ENCODE measurements at regions not wholly inside any gene's neighbourhood (a gene's known extent, or its start where the extent isn't known, plus 50 kb on each side); places are given as distances from the start of the nearest gene placed in this dataset. TPM values are rescaled to one million over a fixed set of nuclear protein-coding genes. Genes with fewer than 3 reads are reported as not detected.
"Not testable (repeated sequence)": the region's sequence is repeated elsewhere in the genome, so short reads cannot be mapped to it uniquely, and the experiment has no call there.

DNA sequence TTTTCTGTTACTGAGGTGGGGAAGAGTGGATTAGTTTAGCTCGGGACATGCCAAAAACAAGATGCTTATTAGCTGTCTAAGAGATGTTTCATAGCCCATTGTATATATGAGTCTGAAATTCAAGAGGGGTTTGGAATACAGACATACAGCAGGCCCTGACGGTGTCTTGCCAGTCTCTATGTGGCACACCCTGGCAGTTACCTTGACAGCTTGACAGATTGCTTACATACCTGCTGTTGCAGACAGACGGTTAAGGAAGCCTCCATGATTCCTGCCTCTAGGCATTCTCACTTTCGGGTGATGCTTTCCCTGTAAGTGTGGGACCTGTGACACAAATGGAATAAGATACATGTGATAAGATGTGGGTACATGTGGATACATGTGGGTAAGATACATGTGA lies 95.0 kb downstream of the QRSL1 start:
- peaks cover 18% of the 10 kb centered on the region for H3K4me1 Mint-ChIP-seq (ENCODE audit: insufficient read depth, unreplicated experiment)
- H3K9me3 Mint-ChIP-seq (ENCODE audit: unreplicated experiment): no peaks in the 10 kb centered on the region
- H3K36me3 Mint-ChIP-seq (ENCODE audit: insufficient read depth, unreplicated experiment): peaks cover 7% of the 10 kb centered on the region
- intact Hi-C loops (cut with micrococcal nuclease): no loop called here
- no peak for DNase-seq (ENCODE audit: unreplicated experiment)
- POLR2A ChIA-PET: no interaction called here
- H3K27me3 Mint-ChIP-seq (ENCODE audit: insufficient read depth, unreplicated experiment): no peaks in the 10 kb centered on the region
- TF ChIP-seq CTCF (IDR thresholded peaks at IDR 0.05; ENCODE audit: unreplicated experiment): no peak
- H3K27ac Mint-ChIP-seq (ENCODE audit: low read depth, unreplicated experiment): no peak overlapping the region
- no TSS peak for BruUV-seq (replicated peaks)
- CTCF ChIA-PET: no interaction called here
- no peak overlapping the region for H3K4me3 Mint-ChIP-seq (ENCODE audit: unreplicated experiment)

DNA sequence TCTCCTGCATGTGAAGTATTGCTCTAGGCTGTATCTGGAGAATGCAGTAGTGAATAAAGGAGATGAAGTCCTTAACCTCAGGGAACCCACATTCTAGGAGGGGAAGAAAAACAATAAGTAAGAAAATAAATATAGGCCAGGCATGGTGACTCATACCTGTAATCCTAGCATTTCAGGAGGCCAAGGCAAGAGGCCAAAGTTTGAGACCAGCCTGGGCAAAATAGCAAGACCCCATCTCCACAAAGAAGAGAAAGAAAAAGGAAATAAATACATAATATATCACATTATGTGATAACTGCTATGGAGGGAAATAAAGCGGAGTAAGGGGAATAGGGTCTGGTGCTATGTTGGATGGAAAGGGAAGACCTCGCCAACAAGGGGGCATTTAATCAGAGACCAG lies 94.0 kb downstream of the QRSL1 start:
- POLR2A ChIA-PET: interaction anchor here (0.6 kb wide), 1 partner anchor 33 kb away, joined by 3 read pairs; no protein-coding TSS in a partner anchor
- BruUV-seq (replicated peaks); DNase-seq (ENCODE audit: unreplicated experiment); H3K4me3 Mint-ChIP-seq (ENCODE audit: unreplicated experiment); H3K27ac Mint-ChIP-seq (ENCODE audit: low read depth, unreplicated experiment); H3K36me3 Mint-ChIP-seq (ENCODE audit: insufficient read depth, unreplicated experiment); intact Hi-C loops (cut with micrococcal nuclease); H3K9me3 Mint-ChIP-seq (ENCODE audit: unreplicated experiment); H3K27me3 Mint-ChIP-seq (ENCODE audit: insufficient read depth, unreplicated experiment): not testable (repeated sequence)
- H3K4me1 Mint-ChIP-seq (ENCODE audit: insufficient read depth, unreplicated experiment): peaks cover 16% of the 10 kb centered on the region
- CTCF ChIA-PET: interaction anchor here (1.2 kb wide), 1 partner anchor 10 kb away, joined by 3 read pairs; no protein-coding TSS in a partner anchor

GRCh38 chr6:106721189-106721588 lies 91.8 kb downstream of the QRSL1 start:
- DNase-seq (ENCODE audit: unreplicated experiment); H3K4me3 Mint-ChIP-seq (ENCODE audit: unreplicated experiment); BruUV-seq (replicated peaks); POLR2A ChIA-PET; H3K27ac Mint-ChIP-seq (ENCODE audit: low read depth, unreplicated experiment); intact Hi-C loops (cut with micrococcal nuclease); H3K9me3 Mint-ChIP-seq (ENCODE audit: unreplicated experiment); H3K27me3 Mint-ChIP-seq (ENCODE audit: insufficient read depth, unreplicated experiment); H3K36me3 Mint-ChIP-seq (ENCODE audit: insufficient read depth, unreplicated experiment): not testable (repeated sequence)
- H3K4me1 Mint-ChIP-seq (ENCODE audit: insufficient read depth, unreplicated experiment): peaks cover 10% of the 10 kb centered on the region
- CTCF ChIA-PET: interaction anchor here (0.6 to 0.7 kb wide), 2 partner anchors 9 to 133 kb away, joined by 3 read pairs; no protein-coding TSS in a partner anchor

Small RNAs in the stretch of these regions (microRNA-seq; reads per million reads assigned to microRNA genes)
- not detected for gene MIR587

Data from MCF 10A (cell line).